Prostate gland (tissue), 2 donors: ENCODE measurements at regions not wholly inside any gene's neighbourhood (a gene's known extent, or its start where the extent isn't known, plus 50 kb on each side); places are given as distances from the start of the nearest gene placed in this dataset.

Experiments
- DNase-seq: peaks from one replicate; pipeline ENCODE4 v3.0.0-alpha.2; 2019; ENCODE audit warnings: low spot score
- H3K27ac ChIP-seq, 2 donors: fragments of 200-600 bp; sonication (generic); 2 replicates each; pipeline ENCODE4 v1.5.1; 2017 to 2019
- H3K27me3 ChIP-seq: fragments of 200-600 bp; sonication (generic); replicated peaks from 2 replicates; pipeline ENCODE4 v1.5.1; 2019; ENCODE audit not compliant: insufficient read depth
- H3K36me3 ChIP-seq, 2 donors: fragments of 200-600 bp; sonication (generic); 1 replicate in 1 of 2; 2 replicates in 1 of 2; pipeline versions ENCODE4 v1.5.1 to v1.8.1; 2017 to 2019
- H3K4me1 ChIP-seq: fragments of 200-600 bp; sonication (generic); replicated peaks from 2 replicates; pipeline ENCODE4 v1.5.1; 2019
- H3K4me3 ChIP-seq, 2 donors: fragments of 200-600 bp; sonication (generic); 2 replicates each; pipeline ENCODE4 v1.5.1; 2017 to 2019
- H3K9me3 ChIP-seq: fragments of 200-600 bp; sonication (generic); 2 replicates; pipeline ENCODE4 v1.5.1; 2017
- CTCF ChIP-seq, 4 experiments: fragments of 200-600 bp in 2 of 4; fragments of 450-650 bp in 2 of 4; sonication (generic) in 2 of 4; IDR thresholded peaks; 1 replicate in 3 of 4; 2 replicates in 1 of 4; pipeline ENCODE4 v1.5.1; 2016 to 2019; ENCODE audit warnings: antibody characterized with exemption in 4 of 4, mild to moderate bottlenecking in 2 of 4, moderate library complexity in 2 of 4
- POLR2A ChIP-seq: fragments of 450-650 bp; IDR thresholded peaks from one replicate; pipeline ENCODE4 v1.6.1; 2016; ENCODE audit warnings: antibody characterized with exemption, mild to moderate bottlenecking
- POLR2AphosphoS5 ChIP-seq: sonication (generic); formaldehyde crosslinking; IDR thresholded peaks from one replicate; pipeline ENCODE4 v1.6.1; 2017; ENCODE audit warnings: antibody characterized with exemption
- WGBS: methylation state at CpG from one replicate; pipeline ENCODE4 v1.1.5; 2018; 5-methylcytosine and 5-hydroxymethylcytosine counted together
- intact Hi-C: fragments of 100-400 bp; cut with DNase I; formaldehyde crosslinking; loops from one replicate; pipeline ENCODE4 v1.14.2; 2022

- H3K27me3 ChIP-seq, result no peaks in the 10 kb centered on the region
- WGBS, result 76% methylated on average over 4 of the region's 4 CpGs
- H3K36me3 ChIP-seq, result no peaks in the 10 kb centered on the region
- TF ChIP-seq POLR2A (no peak), POLR2AphosphoS5 (no peak), CTCF (IDR thresholded peaks at IDR 0.05) (no peak)
- H3K4me3 ChIP-seq, result no peak overlapping the region
- intact Hi-C loops, result no loop called here
- no peak for DNase-seq
- no peak overlapping the region for H3K27ac ChIP-seq
- H3K9me3 ChIP-seq, result no peaks in the 10 kb centered on the region
- H3K4me1 ChIP-seq, result no peaks in the 10 kb centered on the region
Measured at GRCh38 chr1:172931761-172932160, 119.0 kb downstream of the TNFSF18 start.

GRCh38 chr1:172932981-172933380, 117.8 kb downstream of the TNFSF18 start:
- intact Hi-C loops, result no loop called here
- no peaks in the 10 kb centered on the region for H3K36me3 ChIP-seq
- TF ChIP-seq CTCF (IDR thresholded peaks at IDR 0.05) (no peak), POLR2AphosphoS5 (no peak), POLR2A (no peak)
- no peaks in the 10 kb centered on the region for H3K27me3 ChIP-seq
- WGBS, result 44% methylated on average over 1 of the region's 1 CpG
- no peaks in the 10 kb centered on the region for H3K9me3 ChIP-seq
- H3K27ac ChIP-seq, result no peak overlapping the region
- DNase-seq, result no peak
- no peak overlapping the region for H3K4me3 ChIP-seq
- no peaks in the 10 kb centered on the region for H3K4me1 ChIP-seq

- no peak for TF ChIP-seq POLR2AphosphoS5
- TF ChIP-seq POLR2A, result no peak
- TF ChIP-seq CTCF (IDR thresholded peaks at IDR 0.05), result no peak
- H3K27me3 ChIP-seq, result no peaks in the 10 kb centered on the region
- no peaks in the 10 kb centered on the region for H3K9me3 ChIP-seq
- H3K36me3 ChIP-seq, result no peaks in the 10 kb centered on the region
- intact Hi-C loops, result no loop called here
- H3K27ac ChIP-seq, result no peak overlapping the region
- no peak for DNase-seq
- H3K4me3 ChIP-seq, result no peak overlapping the region
- no peaks in the 10 kb centered on the region for H3K4me1 ChIP-seq
- WGBS, result 86% methylated on average over 4 of the region's 4 CpGs
Measured at GRCh38 chr1:172934417-172934762, 116.4 kb downstream of the TNFSF18 start.

GRCh38 chr1:172935062-172935592, 115.6 kb downstream of the TNFSF18 start:
- TF ChIP-seq CTCF (IDR thresholded peaks at IDR 0.05) (no peak), POLR2AphosphoS5 (no peak), POLR2A (no peak)
- Histone ChIP-seq H3K27me3 (no peaks in the 10 kb centered on the region), H3K27ac (no peak overlapping the region), H3K4me1 (no peaks in the 10 kb centered on the region), H3K9me3 (no peaks in the 10 kb centered on the region), H3K4me3 (no peak overlapping the region), H3K36me3 (no peaks in the 10 kb centered on the region)
- 83% methylated on average over 1 of the region's 1 CpG for WGBS
- no peak for DNase-seq
- intact Hi-C loops, result no loop called here

- Histone ChIP-seq H3K27me3 (no peaks in the 10 kb centered on the region), H3K9me3 (no peaks in the 10 kb centered on the region), H3K4me1 (no peaks in the 10 kb centered on the region), H3K36me3 (no peaks in the 10 kb centered on the region), H3K4me3 (no peak overlapping the region), H3K27ac (no peak overlapping the region)
- no peak for TF ChIP-seq CTCF (IDR thresholded peaks at IDR 0.05)
- TF ChIP-seq POLR2A, result no peak
- no peak for TF ChIP-seq POLR2AphosphoS5
- no peak for DNase-seq
- WGBS, result 94% methylated on average over 3 of the region's 3 CpGs
- intact Hi-C loops, result no loop called here
Measured at GRCh38 chr1:172936088-172936645, 114.6 kb downstream of the TNFSF18 start.
